T-helper 17 cell (primary cell): ENCODE measurements at regions not wholly inside any gene's neighbourhood (a gene's known extent, or its start where the extent isn't known, plus 50 kb on each side); places are given as distances from the start of the nearest gene placed in this dataset.

Experiments used
- ATAC-seq: fragments of 150-1000 bp; cut with Tn5 transposase; 2 replicates; pipeline ENCODE4 v1.10.0; 2021; ENCODE audit warnings: mild to moderate bottlenecking, moderate library complexity
- DNase-seq, 3 donors: peaks; one replicate each; pipeline versions ENCODE4 v3.0.0 to v3.0.0-alpha.2; 2020 to 2021
- H3K9me3 ChIP-seq: one replicate; pipeline ENCODE4 v1.7.0; 2013; ENCODE audit warnings: low read length, mild to moderate bottlenecking; ENCODE audit not compliant: control insufficient read depth, poor library complexity, severe bottlenecking
- H3K27ac Mint-ChIP-seq: one replicate; pipeline ENCODE4 v1.8.0; 2022; ENCODE audit warnings: mild to moderate bottlenecking, moderate library complexity, mixed read lengths
- H3K27me3 Mint-ChIP-seq: one replicate; pipeline ENCODE4 v1.8.0; 2022; ENCODE audit warnings: mixed read lengths
- H3K36me3 Mint-ChIP-seq: one replicate; pipeline ENCODE4 v1.8.0; 2022; ENCODE audit warnings: low read depth, mixed read lengths
- H3K4me1 Mint-ChIP-seq: one replicate; pipeline ENCODE4 v1.8.0; 2022; ENCODE audit warnings: mild to moderate bottlenecking, mixed read lengths
- H3K4me3 Mint-ChIP-seq: one replicate; pipeline ENCODE4 v1.8.0; 2022; ENCODE audit warnings: mild to moderate bottlenecking, moderate library complexity, mixed read lengths

DNA sequence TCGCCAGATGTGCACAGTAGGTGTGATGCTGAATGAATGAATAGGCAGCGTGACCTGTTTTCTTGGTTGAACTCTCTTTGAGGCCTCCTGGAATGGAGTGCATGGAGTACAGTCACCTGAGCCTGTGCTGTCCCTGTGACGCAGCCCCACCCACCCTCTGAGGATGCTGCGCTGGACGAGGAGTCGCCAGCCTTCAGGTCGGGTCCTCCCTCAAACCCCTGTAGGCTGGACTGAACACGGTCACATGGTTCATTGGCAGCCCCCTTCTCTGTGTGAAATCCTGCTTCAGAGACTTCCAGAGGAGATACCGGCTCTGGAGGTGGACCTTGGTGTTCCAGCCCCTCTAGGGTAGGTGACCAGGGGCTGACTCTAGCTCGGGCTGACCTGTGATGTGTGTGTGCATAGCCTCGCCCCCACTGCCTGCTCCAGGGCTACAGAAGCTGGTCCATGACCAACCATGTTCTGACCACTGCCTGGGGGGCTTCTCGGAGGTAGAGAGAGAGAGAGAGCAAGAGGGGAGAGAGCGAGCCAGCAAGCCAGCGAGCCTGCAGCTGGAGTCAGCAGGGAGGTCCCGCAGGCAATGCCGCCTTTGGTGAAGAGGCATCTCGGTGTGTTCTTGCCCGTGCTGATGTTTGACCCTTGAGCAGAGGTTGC is 158.0 kb upstream of the RTL1 start:
- Mint-ChIP-seq H3K4me3 (no peak overlapping the region), H3K27me3 (no peaks in the 10 kb centered on the region), H3K27ac (no peak overlapping the region), H3K36me3 (no peaks in the 10 kb centered on the region), H3K4me1 (no peaks in the 10 kb centered on the region)
- peaks cover 3% of the 10 kb centered on the region for H3K9me3 ChIP-seq
- DNase-seq = no peak
- ATAC-seq = no peak

DNA sequence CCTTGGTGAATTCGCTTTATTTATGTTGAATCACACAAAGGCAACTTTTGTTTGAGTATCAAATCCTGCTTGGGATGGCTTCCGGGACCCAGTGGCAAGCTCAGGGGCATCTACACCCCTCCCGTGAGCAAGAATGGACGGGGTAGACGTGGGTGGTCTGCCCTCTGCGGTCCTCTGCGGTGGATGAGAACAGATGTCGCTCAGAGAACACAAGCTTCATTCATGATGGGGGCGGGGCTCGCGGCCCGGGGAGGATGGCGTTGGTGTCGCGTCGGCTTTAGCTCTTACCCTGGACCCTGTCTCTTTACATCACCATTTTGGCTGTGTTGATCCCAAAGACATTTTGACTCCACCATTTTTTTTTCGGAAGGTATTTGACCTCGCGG is 158.5 kb upstream of the RTL1 start:
- Mint-ChIP-seq H3K27ac (no peak overlapping the region), H3K4me1 (no peaks in the 10 kb centered on the region), H3K36me3 (no peaks in the 10 kb centered on the region), H3K4me3 (no peak overlapping the region), H3K27me3 (no peaks in the 10 kb centered on the region)
- no peak for DNase-seq
- ATAC-seq = no peak
- H3K9me3 ChIP-seq = peaks cover 3% of the 10 kb centered on the region

DNA sequence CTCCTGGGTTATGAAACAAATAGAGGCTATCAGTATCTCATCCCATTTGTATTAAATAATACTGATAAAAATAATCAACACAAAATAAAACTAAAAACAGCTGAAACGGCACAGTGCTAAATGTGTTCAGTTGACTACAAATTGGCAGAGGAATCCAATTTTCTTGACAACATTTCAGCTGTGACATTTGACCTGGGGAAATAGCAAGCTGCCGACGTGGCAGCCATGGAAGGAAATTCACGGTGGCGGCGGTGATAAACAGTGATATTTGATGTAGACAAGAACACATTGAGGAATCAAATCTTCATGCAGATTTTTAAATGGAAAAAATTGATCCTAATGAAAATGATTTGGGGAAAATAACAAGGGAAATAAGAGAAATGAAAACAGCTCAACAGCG is 159.1 kb upstream of the RTL1 start:
- Mint-ChIP-seq H3K4me1 (no peaks in the 10 kb centered on the region), H3K27ac (no peak overlapping the region), H3K4me3 (no peak overlapping the region), H3K27me3 (no peaks in the 10 kb centered on the region), H3K36me3 (no peaks in the 10 kb centered on the region)
- DNase-seq (no peak), ATAC-seq (no peak)
- H3K9me3 ChIP-seq = no peaks in the 10 kb centered on the region

DNA sequence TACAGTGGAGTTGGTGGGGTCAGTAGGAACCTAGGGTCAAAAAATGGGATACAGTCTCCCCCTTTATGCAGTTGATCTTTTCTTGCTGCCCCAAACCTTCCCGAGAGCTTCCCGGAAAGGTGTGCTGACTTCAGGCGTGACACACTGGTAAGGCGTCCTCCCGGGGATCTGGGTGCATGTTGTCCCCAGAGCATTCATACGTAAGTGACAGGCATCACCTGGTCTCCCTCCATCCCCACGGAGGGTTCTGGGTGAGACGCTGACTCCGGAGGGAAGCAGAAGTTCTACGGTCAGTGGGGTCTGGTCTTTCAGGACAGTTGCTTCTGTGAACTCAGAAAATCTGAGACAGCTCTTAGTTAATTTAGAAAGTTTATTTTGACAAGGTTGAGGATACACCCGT is 159.6 kb upstream of the RTL1 start:
- no peak for DNase-seq
- H3K27me3 Mint-ChIP-seq = peaks cover 3% of the 10 kb centered on the region
- H3K9me3 ChIP-seq = no peaks in the 10 kb centered on the region
- no peaks in the 10 kb centered on the region for H3K4me1 Mint-ChIP-seq
- no peaks in the 10 kb centered on the region for H3K36me3 Mint-ChIP-seq
- no peak overlapping the region for H3K4me3 Mint-ChIP-seq
- H3K27ac Mint-ChIP-seq = no peak overlapping the region
- ATAC-seq = no peak

DNA sequence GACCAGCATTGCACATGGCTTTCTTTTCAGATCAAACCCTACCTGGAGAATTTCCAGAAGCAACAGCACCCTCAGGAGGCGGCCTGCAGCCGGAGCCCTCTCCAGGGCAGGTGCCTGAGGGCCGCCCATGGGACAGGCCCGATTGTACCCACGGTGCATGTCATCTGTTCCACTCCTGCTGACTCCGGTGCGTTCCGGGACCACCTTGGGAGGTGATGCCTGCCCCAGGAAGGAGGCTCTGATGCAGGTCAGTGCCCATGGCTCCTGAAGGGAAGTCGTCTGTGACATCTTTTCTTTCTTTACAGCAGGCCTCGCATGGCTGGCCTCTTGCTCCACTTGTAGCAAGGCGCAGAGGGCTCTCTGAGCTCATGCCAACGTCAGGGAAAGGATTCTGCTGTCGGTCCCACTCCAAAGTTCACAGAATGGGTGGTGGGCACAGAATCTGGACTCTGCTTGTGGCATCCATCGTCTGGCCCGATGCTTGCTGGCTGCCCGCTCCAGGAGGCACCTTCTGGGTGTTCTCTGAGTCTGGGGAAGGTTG is 160.7 kb upstream of the RTL1 start:
- DNase-seq (no peak), ATAC-seq (no peak)
- peaks cover 13% of the 10 kb centered on the region for H3K27me3 Mint-ChIP-seq
- no peak overlapping the region for H3K4me3 Mint-ChIP-seq
- no peaks in the 10 kb centered on the region for H3K36me3 Mint-ChIP-seq
- H3K27ac Mint-ChIP-seq = no peak overlapping the region
- H3K4me1 Mint-ChIP-seq = no peaks in the 10 kb centered on the region
- no peaks in the 10 kb centered on the region for H3K9me3 ChIP-seq

DNA sequence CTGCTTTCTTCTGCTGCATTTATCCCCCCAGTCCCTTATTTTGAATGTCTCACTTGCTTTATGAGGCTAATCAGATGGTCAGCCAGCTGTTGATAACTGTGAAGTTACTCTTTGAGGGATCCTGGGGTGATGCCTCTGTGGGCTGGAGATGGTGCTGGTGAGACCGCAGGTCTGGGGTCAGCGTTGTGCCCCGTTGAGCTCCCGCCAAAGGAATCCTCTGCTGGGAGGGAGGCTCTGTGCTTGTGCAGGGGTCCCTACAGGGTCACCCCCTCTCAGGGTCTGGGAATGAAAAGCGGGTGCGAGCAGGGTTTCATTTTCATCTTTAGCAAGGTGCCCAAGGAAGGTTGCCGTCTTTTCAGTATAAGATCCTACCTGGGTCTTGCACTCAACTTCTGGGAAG is 161.2 kb upstream of the RTL1 start:
- H3K9me3 ChIP-seq = no peaks in the 10 kb centered on the region
- H3K27ac Mint-ChIP-seq = no peak overlapping the region
- no peak for ATAC-seq
- DNase-seq = no peak
- no peak overlapping the region for H3K4me3 Mint-ChIP-seq
- H3K27me3 Mint-ChIP-seq = peaks cover 14% of the 10 kb centered on the region
- no peaks in the 10 kb centered on the region for H3K4me1 Mint-ChIP-seq
- H3K36me3 Mint-ChIP-seq = no peaks in the 10 kb centered on the region

DNA sequence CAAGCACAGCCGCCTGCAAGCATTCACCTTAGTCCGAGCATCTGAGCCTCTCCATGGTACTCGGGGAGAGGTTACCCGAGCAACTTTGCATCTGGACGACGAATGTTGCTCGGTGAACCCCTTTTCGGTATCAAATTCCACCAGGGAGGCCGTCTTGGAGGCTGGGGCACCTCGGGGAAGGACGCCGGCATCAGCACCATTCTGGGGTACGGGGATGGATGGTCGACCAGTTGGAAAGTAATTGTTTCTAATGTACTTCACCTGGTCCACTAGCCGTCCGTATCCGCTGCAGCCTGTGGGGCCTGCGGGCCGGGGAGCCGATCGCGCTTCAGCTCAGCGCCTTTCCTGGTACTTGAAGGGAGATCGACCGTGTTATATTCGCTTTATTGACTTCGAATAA is 161.7 kb upstream of the RTL1 start:
- H3K4me1 Mint-ChIP-seq = no peaks in the 10 kb centered on the region
- H3K9me3 ChIP-seq = no peaks in the 10 kb centered on the region
- ATAC-seq (no peak), DNase-seq (no peak)
- no peak overlapping the region for H3K4me3 Mint-ChIP-seq
- H3K27me3 Mint-ChIP-seq = peaks cover 18% of the 10 kb centered on the region
- no peak overlapping the region for H3K27ac Mint-ChIP-seq
- no peaks in the 10 kb centered on the region for H3K36me3 Mint-ChIP-seq

DNA sequence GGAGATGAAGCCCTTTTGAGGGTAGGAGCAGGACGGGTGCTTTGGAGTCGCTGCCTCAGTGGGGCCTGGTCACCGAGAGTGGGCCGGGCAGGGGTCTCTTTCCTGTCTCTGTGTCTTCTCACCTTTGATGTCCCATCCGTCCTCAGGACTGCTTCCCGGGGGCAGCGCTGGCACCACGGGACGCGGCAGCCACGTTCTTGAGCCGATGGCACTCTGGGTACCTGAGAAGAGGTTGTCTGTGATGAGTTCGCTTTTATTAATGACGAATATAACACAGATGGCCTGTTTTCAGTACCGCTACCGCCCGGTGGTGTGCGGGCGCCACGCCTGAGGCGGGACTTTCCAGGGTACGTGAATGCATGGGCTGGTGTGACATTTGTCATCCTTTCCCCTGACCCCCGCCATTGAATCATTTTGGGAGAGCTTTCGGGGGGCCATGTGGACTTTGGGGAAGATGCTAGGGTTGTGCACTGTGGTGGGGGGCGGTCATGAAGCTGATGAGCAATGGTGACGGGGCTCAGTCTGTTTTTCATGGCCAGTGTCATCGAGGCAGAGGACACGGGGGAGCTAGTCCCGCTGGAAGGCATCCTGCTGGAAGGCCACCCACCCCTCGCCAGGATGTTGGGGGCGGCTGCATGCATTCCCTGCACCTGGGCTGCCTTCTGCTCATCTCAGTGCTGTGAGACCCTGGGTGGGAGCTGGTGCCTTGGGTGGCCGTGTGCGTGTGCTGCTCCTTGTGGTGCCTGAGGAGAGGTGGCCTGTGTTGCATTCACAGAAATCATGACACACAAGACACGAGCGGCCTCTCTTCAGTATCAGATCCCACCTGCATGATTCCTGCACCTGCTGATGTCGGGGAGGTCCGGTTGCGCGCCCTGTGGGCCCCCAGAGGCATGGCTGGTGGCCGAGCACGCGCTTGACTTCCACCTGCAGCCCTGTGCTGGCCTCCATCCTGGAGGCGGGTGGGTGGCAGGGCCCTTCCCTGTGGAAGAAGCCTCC is 162.5 kb upstream of the RTL1 start:
- ATAC-seq (no peak), DNase-seq (no peak)
- H3K36me3 Mint-ChIP-seq = no peaks in the 10 kb centered on the region
- no peaks in the 10 kb centered on the region for H3K4me1 Mint-ChIP-seq
- peaks cover 22% of the 10 kb centered on the region for H3K27me3 Mint-ChIP-seq
- H3K4me3 Mint-ChIP-seq = no peak overlapping the region
- H3K9me3 ChIP-seq = no peaks in the 10 kb centered on the region
- H3K27ac Mint-ChIP-seq = no peak overlapping the region

DNA sequence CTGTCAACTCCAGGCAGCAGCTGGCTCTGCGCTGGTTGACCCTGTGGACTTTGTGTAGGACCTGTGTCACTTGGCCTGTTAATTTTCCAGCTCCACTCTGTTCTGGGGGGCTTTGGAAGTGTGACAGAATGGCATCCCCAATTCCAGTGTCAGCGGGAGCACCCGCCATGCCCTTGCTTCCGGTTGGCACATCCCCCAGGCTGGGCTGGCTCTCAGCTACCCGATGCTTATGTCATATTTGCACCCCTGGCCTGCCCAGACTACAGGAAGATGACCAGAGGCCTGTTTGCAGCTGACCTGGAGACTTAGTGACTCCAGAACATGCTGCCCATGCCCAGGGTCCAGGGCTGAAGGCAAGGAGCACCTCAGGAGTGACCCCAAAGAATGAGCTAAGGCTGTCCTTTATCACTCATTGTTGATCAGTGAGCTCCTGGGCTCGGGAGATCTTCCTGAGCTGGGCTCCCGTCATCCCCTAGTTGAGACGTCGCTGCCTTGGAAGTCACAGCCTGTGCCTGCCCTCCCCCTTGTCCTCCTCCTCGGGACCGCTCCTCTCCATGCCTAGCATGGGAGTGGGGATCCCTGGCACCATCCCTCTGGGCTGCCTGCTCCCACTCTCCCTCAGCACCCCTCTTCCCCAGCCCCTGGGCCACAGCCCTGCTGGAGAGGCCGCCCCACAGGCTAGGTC is 163.4 kb upstream of the RTL1 start:
- ATAC-seq (no peak), DNase-seq (no peak)
- Mint-ChIP-seq H3K36me3 (no peaks in the 10 kb centered on the region), H3K4me1 (no peaks in the 10 kb centered on the region), H3K27me3 (peaks cover 22% of the 10 kb centered on the region), H3K4me3 (no peak overlapping the region), H3K27ac (no peak overlapping the region)
- H3K9me3 ChIP-seq = no peaks in the 10 kb centered on the region

DNA sequence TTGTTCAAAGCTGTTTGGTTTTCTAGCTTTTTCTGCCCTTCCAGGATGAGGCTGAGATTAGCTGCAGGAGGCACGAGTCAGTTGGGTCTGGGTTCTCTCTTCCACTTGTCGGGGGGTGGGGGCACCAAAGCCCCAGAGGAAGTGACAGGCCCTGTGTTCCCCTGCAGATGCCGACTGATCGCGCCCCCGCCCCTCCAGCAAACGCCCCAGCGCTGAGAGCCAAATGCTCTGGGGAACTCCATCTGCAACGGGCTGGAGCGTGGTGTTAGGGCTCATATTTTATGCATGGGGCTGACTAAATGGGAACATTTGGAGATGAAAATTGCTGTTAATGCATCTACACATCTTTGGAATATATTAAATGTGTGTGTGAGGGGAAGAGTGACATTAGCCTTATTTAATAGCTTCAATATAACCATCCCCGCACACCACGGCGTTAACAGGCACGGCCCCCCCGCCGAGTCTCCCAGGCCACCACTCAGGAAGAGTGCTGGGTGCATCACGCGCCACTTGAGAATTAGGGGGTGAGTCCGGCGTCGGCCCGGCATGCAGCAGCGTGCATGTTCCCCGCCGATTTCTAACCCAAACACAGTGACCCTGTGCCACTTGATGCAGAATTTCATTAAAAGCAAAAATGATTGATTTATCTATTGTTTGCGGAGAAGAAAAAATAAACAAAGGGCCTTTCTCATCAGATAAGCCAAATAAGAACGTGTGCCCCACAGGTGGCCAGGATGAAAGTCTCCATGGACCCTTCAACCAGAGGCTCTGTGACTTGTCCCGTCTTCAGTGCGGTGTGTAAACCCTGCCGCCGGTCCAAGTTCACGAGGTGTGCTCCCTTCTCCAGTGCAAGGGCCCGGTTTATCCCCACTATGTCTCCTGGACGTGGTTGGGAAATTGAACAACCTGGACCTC is 165.0 kb upstream of the RTL1 start:
- peaks cover 22% of the 10 kb centered on the region for H3K27me3 Mint-ChIP-seq
- H3K4me3 Mint-ChIP-seq = no peak overlapping the region
- no peak overlapping the region for H3K27ac Mint-ChIP-seq
- H3K36me3 Mint-ChIP-seq = no peaks in the 10 kb centered on the region
- H3K4me1 Mint-ChIP-seq = no peaks in the 10 kb centered on the region
- ATAC-seq = no peak
- no peaks in the 10 kb centered on the region for H3K9me3 ChIP-seq
- DNase-seq = no peak

DNA sequence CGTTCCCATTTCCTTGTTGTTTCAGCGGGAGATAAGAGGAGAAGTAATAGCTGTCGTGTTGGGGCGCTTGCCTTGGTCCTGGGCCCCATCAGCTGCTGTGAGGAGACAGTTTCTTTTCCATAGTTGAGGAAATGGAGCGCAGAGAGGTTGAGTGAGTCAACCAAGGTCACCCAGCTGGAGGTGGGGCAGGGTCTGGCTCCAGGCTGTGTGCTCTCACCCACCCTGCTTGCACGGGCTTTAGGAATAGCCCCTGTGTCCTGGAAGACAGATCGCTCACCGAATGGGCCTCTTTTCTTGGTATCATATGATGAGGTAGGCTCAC is 165.7 kb upstream of the RTL1 start:
- Mint-ChIP-seq H3K36me3 (no peaks in the 10 kb centered on the region), H3K4me3 (no peak overlapping the region), H3K4me1 (no peaks in the 10 kb centered on the region), H3K27ac (no peak overlapping the region), H3K27me3 (peaks cover 25% of the 10 kb centered on the region)
- H3K9me3 ChIP-seq = no peaks in the 10 kb centered on the region
- DNase-seq (no peak), ATAC-seq (no peak)

DNA sequence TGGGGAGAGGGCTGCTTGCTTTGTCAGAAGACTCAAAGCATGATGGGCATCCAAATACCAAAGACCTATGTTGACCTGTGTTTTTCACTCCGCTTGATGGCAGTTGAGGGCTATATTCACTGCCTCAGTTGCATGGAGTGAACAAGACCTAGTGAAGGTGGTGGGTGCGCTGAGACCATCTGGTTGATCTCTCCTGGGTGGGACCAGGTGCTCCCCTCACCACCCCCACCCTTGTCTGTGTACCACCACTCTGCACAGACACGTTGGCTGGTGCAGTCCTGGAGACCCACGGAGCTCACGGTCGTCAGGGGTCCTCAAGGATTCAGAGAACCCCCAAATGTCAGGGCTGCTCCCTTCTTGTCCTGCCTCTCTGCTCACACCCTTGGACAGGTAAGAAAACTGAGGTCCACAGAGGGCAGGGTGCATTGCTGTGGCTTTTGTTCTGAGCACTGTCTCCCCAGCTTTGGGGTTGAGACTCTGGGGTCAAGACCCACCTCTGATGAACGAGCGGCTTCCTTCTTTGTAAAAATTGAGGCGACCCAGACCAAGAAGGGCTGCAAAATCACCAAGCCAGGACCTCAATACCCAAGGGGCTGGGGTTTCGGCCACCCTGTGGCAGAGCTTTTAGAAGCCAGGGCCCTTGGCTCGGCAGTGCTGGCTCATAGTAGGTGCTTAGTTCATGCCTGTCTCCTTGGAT is 166.3 kb upstream of the RTL1 start:
- DNase-seq = no peak

More for the DNA sequence above, 166.3 kb upstream of the RTL1 start:
- H3K36me3 Mint-ChIP-seq = no peaks in the 10 kb centered on the region
- H3K27me3 Mint-ChIP-seq = peaks cover 31% of the 10 kb centered on the region
- no peaks in the 10 kb centered on the region for H3K9me3 ChIP-seq
- no peak overlapping the region for H3K27ac Mint-ChIP-seq
- no peaks in the 10 kb centered on the region for H3K4me1 Mint-ChIP-seq
- H3K4me3 Mint-ChIP-seq = no peak overlapping the region
- ATAC-seq = no peak
